Chondrocyte (in vitro differentiated cells): ENCODE measurements at regions not wholly inside any gene's neighbourhood (a gene's known extent, or its start where the extent isn't known, plus 50 kb on each side); places are given as distances from the start of the nearest gene placed in this dataset.

Experiments used
- DNase-seq: peaks from one replicate; pipeline ENCODE4 v3.0.0; 2021; ENCODE audit warnings: mixed read lengths, low spot score
- H3K27ac Mint-ChIP-seq: one replicate; pipeline ENCODE4 v1.8.0; 2021; ENCODE audit warnings: mild to moderate bottlenecking, moderate library complexity, mixed read lengths; ENCODE audit not compliant: unreplicated experiment
- H3K27me3 Mint-ChIP-seq: 2 replicates; pipeline ENCODE4 v1.8.0; 2021; ENCODE audit warnings: low read depth, mixed read lengths
- H3K36me3 Mint-ChIP-seq: 2 replicates; pipeline ENCODE4 v1.8.0; 2021; ENCODE audit warnings: low read depth, mixed read lengths
- H3K4me1 Mint-ChIP-seq: 2 replicates; pipeline ENCODE4 v1.8.0; 2021; ENCODE audit warnings: low read depth, mild to moderate bottlenecking, mixed read lengths
- H3K4me3 Mint-ChIP-seq: one replicate; pipeline ENCODE4 v1.8.0; 2021; ENCODE audit warnings: mild to moderate bottlenecking, moderate library complexity, mixed read lengths; ENCODE audit not compliant: unreplicated experiment
- H3K9me3 Mint-ChIP-seq: 2 replicates; pipeline ENCODE4 v1.8.0; 2021; ENCODE audit warnings: low read depth, mixed read lengths
- TF ChIP-seq, protein P1 (sequence below): fragments of 200-600 bp; sonication (generic); IDR thresholded peaks from 2 replicates; pipeline ENCODE4 v1.5.0; 2021; ENCODE audit warnings: antibody characterized with exemption, mild to moderate bottlenecking, moderate library complexity

- H3K4me3 Mint-ChIP-seq = no peak overlapping the region
- no peaks in the 10 kb centered on the region for H3K9me3 Mint-ChIP-seq
- H3K27me3 Mint-ChIP-seq = no peaks in the 10 kb centered on the region
- no peaks in the 10 kb centered on the region for H3K36me3 Mint-ChIP-seq
- no peak overlapping the region for H3K27ac Mint-ChIP-seq
- DNase-seq = no peak
- TF ChIP-seq, protein P1, sequence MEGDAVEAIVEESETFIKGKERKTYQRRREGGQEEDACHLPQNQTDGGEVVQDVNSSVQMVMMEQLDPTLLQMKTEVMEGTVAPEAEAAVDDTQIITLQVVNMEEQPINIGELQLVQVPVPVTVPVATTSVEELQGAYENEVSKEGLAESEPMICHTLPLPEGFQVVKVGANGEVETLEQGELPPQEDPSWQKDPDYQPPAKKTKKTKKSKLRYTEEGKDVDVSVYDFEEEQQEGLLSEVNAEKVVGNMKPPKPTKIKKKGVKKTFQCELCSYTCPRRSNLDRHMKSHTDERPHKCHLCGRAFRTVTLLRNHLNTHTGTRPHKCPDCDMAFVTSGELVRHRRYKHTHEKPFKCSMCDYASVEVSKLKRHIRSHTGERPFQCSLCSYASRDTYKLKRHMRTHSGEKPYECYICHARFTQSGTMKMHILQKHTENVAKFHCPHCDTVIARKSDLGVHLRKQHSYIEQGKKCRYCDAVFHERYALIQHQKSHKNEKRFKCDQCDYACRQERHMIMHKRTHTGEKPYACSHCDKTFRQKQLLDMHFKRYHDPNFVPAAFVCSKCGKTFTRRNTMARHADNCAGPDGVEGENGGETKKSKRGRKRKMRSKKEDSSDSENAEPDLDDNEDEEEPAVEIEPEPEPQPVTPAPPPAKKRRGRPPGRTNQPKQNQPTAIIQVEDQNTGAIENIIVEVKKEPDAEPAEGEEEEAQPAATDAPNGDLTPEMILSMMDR = no peak
- H3K4me1 Mint-ChIP-seq = peaks cover 2% of the 10 kb centered on the region
These were observed 127.4 kb upstream of the BTG1 start for GRCh38 chr12:92273076-92273475.

DNA sequence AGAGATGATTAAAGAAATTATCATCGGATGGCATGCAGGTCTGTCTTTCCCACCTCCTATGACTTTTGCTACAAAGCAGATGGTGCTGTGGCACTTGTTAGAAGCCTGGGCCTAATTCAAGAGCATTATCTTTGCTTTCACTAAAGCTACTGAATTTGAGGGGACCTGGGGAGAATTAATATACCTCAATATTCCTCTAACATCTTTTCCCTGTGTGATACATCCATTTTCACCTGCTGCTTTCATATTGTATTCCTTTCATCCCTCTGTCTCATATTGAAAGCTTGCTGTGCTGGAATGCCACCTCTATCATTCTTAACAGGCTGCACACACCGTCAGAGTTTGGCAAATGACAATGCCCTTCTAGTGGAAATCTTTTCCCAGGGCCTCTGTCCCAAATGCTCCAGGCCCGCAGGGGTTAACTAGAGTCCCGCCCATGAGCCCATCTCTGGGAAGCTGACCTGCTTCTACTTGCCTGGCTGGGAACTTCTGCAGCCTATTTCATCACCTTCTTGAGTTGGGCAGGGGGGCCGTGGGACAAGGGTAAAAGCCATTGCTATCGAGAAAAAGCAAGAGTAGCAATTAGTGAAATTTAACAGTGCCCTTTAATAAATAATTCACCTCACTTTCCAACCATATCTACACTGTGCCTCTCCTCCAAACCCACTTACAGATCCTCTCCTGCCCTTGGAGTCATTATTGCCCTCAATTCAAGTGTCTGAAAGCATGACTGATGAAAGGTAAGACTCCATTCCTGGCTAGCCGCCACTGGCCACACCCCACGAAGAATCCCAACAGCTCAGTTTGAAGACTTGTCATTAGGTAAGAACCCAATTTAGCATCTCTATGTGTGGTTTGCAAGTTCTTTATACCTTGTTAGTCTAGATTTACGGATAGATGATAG lies 126.7 kb upstream of the BTG1 start:
- TF ChIP-seq, protein P1 = no peak
- no peak for DNase-seq
- no peaks in the 10 kb centered on the region for H3K36me3 Mint-ChIP-seq
- no peaks in the 10 kb centered on the region for H3K27me3 Mint-ChIP-seq
- no peak overlapping the region for H3K4me3 Mint-ChIP-seq
- no peaks in the 10 kb centered on the region for H3K4me1 Mint-ChIP-seq
- H3K9me3 Mint-ChIP-seq = no peaks in the 10 kb centered on the region
- H3K27ac Mint-ChIP-seq = no peak overlapping the region

GRCh38 chr12:92271341-92271740 lies 125.7 kb upstream of the BTG1 start:
- Mint-ChIP-seq H3K4me3 (no peak overlapping the region), H3K27me3 (no peaks in the 10 kb centered on the region), H3K9me3 (no peaks in the 10 kb centered on the region), H3K36me3 (no peaks in the 10 kb centered on the region), H3K4me1 (no peaks in the 10 kb centered on the region), H3K27ac (no peak overlapping the region)
- TF ChIP-seq, protein P1 = no peak
- DNase-seq = no peak

DNA sequence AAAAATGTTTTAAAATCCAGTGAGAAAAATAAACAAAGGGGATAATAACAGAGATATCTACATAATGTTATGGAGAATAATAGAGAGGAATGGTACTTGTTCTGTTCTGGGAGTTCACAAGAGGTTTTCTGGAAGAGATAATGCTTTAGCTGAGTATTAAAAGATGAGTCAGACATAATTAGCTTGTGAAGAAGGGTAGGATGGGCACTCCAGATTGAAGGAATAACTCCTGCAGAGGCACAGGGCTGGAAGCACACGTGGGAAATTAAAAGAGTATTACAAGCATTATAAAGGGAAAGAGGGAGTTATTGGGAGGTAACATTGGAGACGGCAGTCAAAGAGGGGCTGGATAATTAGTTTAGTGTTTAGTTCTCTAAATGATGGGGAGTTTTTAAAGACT lies 124.9 kb upstream of the BTG1 start:
- Mint-ChIP-seq H3K9me3 (no peaks in the 10 kb centered on the region), H3K36me3 (no peaks in the 10 kb centered on the region), H3K27ac (no peak overlapping the region), H3K4me1 (no peaks in the 10 kb centered on the region), H3K27me3 (no peaks in the 10 kb centered on the region), H3K4me3 (no peak overlapping the region)
- no peak for DNase-seq
- TF ChIP-seq, protein P1 = no peak

DNA sequence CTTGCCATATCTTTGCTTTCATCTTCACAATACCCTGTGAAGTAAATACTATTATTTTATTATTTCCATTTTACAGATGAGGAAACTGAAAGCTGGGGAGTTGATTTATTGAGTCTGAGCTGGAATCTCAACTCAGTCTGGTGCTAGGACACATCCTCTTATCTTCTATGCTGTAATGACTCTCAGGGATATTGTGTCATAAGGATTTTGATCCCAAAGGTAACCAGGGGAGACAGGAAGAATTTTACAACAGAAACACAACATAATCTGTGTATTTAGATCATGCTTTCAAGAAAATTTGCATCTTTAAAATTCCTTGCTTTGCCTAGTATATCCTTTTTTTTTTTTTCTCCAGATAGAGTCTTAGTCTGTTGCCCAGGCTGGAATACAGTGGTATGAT lies 123.3 kb upstream of the BTG1 start:
- no peak for DNase-seq
- no peaks in the 10 kb centered on the region for H3K36me3 Mint-ChIP-seq
- no peaks in the 10 kb centered on the region for H3K27me3 Mint-ChIP-seq
- no peak overlapping the region for H3K4me3 Mint-ChIP-seq
- no peaks in the 10 kb centered on the region for H3K4me1 Mint-ChIP-seq
- TF ChIP-seq, protein P1 = no peak
- H3K9me3 Mint-ChIP-seq = no peaks in the 10 kb centered on the region
- no peak overlapping the region for H3K27ac Mint-ChIP-seq
